ENCODE measurements at regions not wholly inside any gene's neighbourhood (a gene's known extent, or its start where the extent isn't known, plus 50 kb on each side); places are given as distances from the start of the nearest gene placed in this dataset.

- no peak overlapping the region for H3K4me3 ChIP-seq (ENCODE audit: low read length in 2 of 2)
- H3K36me3 ChIP-seq (ENCODE audit: control insufficient read depth in 2 of 2, insufficient read depth in 2 of 2, low read length in 2 of 2) = no peaks in the 10 kb centered on the region
Measured at GRCh38 chr5:164934039-164934438, 1428.6 kb downstream of the MAT2B start.

DNA sequence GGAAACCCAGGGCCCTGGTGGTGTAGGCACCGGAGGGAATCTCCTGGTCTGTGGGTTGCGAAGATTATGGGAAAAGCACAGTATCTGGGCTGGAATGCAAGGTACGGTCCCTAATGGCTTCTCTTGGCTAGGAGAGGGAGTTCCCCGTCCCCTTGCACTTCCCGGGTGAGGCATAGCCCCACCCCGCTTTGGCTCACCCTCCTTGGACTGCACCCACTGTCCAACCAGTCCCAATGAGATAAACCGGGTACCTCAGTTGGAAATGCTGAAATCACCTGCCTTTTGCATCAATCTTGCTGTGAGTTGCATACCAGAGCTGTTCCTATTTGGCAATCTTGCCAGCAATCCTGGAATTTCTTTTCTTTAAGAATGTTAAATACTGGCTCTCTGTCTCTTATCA lies 1429.1 kb downstream of the MAT2B start:
- Histone ChIP-seq H3K9me3 (ENCODE audit: control insufficient read depth in 2 of 2, low read length in 2 of 2) (no peaks in the 10 kb centered on the region), H3K27me3 (ENCODE audit: control insufficient read depth in 2 of 2, insufficient read depth in 2 of 2, low read length in 2 of 2) (no peaks in the 10 kb centered on the region), H3K9ac (ENCODE audit: low read depth in 1 of 2, low read length in 2 of 2) (no peak overlapping the region), H3K4me1 (ENCODE audit: control insufficient read depth in 2 of 2, insufficient read depth in 2 of 2, low read length in 2 of 2) (no peaks in the 10 kb centered on the region), H3K27ac (ENCODE audit: low read depth in 2 of 2, low read length in 2 of 2) (no peak overlapping the region), H3K4me3 (ENCODE audit: low read length in 2 of 2) (no peak overlapping the region), H3K36me3 (ENCODE audit: control insufficient read depth in 2 of 2, insufficient read depth in 2 of 2, low read length in 2 of 2) (no peaks in the 10 kb centered on the region)

More at GRCh38 chr5:164934039-164934438, 1428.6 kb downstream of the MAT2B start:
- H3K27ac ChIP-seq (ENCODE audit: low read depth in 2 of 2, low read length in 2 of 2) = no peak overlapping the region
- H3K9me3 ChIP-seq (ENCODE audit: control insufficient read depth in 2 of 2, low read length in 2 of 2) = no peaks in the 10 kb centered on the region
- H3K9ac ChIP-seq (ENCODE audit: low read depth in 1 of 2, low read length in 2 of 2) = no peak overlapping the region
- H3K27me3 ChIP-seq (ENCODE audit: control insufficient read depth in 2 of 2, insufficient read depth in 2 of 2, low read length in 2 of 2) = no peaks in the 10 kb centered on the region
- H3K4me1 ChIP-seq (ENCODE audit: control insufficient read depth in 2 of 2, insufficient read depth in 2 of 2, low read length in 2 of 2) = no peaks in the 10 kb centered on the region

DNA sequence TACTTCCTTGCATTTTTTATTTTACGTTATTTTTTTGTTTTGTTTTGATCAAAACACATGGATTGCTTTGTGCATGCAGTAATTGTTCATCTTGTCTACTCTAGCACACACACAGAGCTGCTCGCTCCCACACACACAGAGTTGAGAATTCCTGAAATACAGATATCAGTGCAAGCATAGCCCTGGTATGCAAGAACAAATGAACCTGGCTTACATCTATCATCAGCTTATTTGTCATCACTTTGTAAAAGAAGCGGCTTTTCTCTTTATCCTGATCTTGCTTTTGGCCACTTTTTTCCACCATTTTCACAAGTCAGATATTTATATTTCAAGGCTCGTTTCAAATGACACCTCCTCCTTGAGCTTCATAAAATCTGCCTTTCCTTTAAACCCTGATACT lies 1435.7 kb downstream of the MAT2B start:
- no peaks in the 10 kb centered on the region for H3K27me3 ChIP-seq (ENCODE audit: control insufficient read depth in 2 of 2, insufficient read depth in 2 of 2, low read length in 2 of 2)
- no peaks in the 10 kb centered on the region for H3K9me3 ChIP-seq (ENCODE audit: control insufficient read depth in 2 of 2, low read length in 2 of 2)
- H3K27ac ChIP-seq (ENCODE audit: low read depth in 2 of 2, low read length in 2 of 2) = no peak overlapping the region
- H3K4me3 ChIP-seq (ENCODE audit: low read length in 2 of 2) = no peak overlapping the region
- no peaks in the 10 kb centered on the region for H3K36me3 ChIP-seq (ENCODE audit: control insufficient read depth in 2 of 2, insufficient read depth in 2 of 2, low read length in 2 of 2)
- no peak overlapping the region for H3K9ac ChIP-seq (ENCODE audit: low read depth in 1 of 2, low read length in 2 of 2)
- no peaks in the 10 kb centered on the region for H3K4me1 ChIP-seq (ENCODE audit: control insufficient read depth in 2 of 2, insufficient read depth in 2 of 2, low read length in 2 of 2)

DNA sequence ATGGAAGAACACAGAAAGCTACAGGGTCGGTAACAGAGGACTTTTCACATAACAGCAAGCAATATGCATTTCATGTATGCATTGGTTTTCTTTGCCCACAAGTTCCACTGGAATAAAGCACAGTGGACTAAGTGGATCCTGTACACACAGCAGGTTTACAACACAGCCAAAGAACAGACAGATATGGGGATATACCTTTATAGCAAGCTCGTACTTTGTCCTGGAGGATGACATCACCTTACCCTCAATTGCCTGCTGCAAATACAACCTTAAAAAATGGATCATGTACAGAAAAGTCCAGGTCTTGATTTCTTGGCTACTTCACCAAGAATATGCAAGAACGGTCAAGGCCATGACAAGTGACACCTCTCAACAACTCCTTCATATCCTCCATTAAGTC lies 1445.5 kb downstream of the MAT2B start:
- H3K4me3 ChIP-seq (ENCODE audit: low read length in 2 of 2) = no peak overlapping the region
- no peaks in the 10 kb centered on the region for H3K4me1 ChIP-seq (ENCODE audit: control insufficient read depth in 2 of 2, insufficient read depth in 2 of 2, low read length in 2 of 2)
- no peaks in the 10 kb centered on the region for H3K36me3 ChIP-seq (ENCODE audit: control insufficient read depth in 2 of 2, insufficient read depth in 2 of 2, low read length in 2 of 2)
- no peaks in the 10 kb centered on the region for H3K27me3 ChIP-seq (ENCODE audit: control insufficient read depth in 2 of 2, insufficient read depth in 2 of 2, low read length in 2 of 2)
- no peak overlapping the region for H3K9ac ChIP-seq (ENCODE audit: low read depth in 1 of 2, low read length in 2 of 2)
- H3K9me3 ChIP-seq (ENCODE audit: control insufficient read depth in 2 of 2, low read length in 2 of 2) = no peaks in the 10 kb centered on the region
- H3K27ac ChIP-seq (ENCODE audit: low read depth in 2 of 2, low read length in 2 of 2) = no peak overlapping the region

DNA sequence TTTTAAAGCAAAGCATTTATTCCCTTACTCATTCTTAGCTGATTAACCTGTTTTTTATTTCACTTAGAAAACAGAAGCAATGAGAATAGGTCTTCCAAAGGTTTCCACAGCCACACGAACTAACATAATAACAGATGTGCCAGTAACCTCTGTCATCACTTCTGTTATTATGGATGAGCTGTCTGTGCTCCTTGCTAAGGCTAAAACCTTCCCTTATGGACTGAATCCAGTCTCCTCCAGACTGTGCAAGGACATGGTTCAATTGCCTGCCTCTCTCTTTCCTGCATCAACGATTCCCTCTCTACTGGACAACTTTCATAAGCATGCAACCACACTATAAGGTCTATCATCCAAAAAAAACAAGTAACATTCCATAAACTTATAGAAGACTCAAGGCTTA lies 1446.2 kb downstream of the MAT2B start:
- H3K9me3 ChIP-seq (ENCODE audit: control insufficient read depth in 2 of 2, low read length in 2 of 2) = no peaks in the 10 kb centered on the region
- no peaks in the 10 kb centered on the region for H3K36me3 ChIP-seq (ENCODE audit: control insufficient read depth in 2 of 2, insufficient read depth in 2 of 2, low read length in 2 of 2)
- no peaks in the 10 kb centered on the region for H3K27me3 ChIP-seq (ENCODE audit: control insufficient read depth in 2 of 2, insufficient read depth in 2 of 2, low read length in 2 of 2)
- no peaks in the 10 kb centered on the region for H3K4me1 ChIP-seq (ENCODE audit: control insufficient read depth in 2 of 2, insufficient read depth in 2 of 2, low read length in 2 of 2)
- H3K9ac ChIP-seq (ENCODE audit: low read depth in 1 of 2, low read length in 2 of 2) = no peak overlapping the region
- no peak overlapping the region for H3K27ac ChIP-seq (ENCODE audit: low read depth in 2 of 2, low read length in 2 of 2)
- no peak overlapping the region for H3K4me3 ChIP-seq (ENCODE audit: low read length in 2 of 2)

GRCh38 chr5:164958688-164959087 lies 1453.3 kb downstream of the MAT2B start:
- H3K4me3 ChIP-seq (ENCODE audit: low read length in 2 of 2) = no peak overlapping the region
- no peaks in the 10 kb centered on the region for H3K36me3 ChIP-seq (ENCODE audit: control insufficient read depth in 2 of 2, insufficient read depth in 2 of 2, low read length in 2 of 2)
- no peaks in the 10 kb centered on the region for H3K27me3 ChIP-seq (ENCODE audit: control insufficient read depth in 2 of 2, insufficient read depth in 2 of 2, low read length in 2 of 2)
- H3K27ac ChIP-seq (ENCODE audit: low read depth in 2 of 2, low read length in 2 of 2) = no peak overlapping the region
- H3K9ac ChIP-seq (ENCODE audit: low read depth in 1 of 2, low read length in 2 of 2) = no peak overlapping the region
- no peaks in the 10 kb centered on the region for H3K9me3 ChIP-seq (ENCODE audit: control insufficient read depth in 2 of 2, low read length in 2 of 2)
- no peaks in the 10 kb centered on the region for H3K4me1 ChIP-seq (ENCODE audit: control insufficient read depth in 2 of 2, insufficient read depth in 2 of 2, low read length in 2 of 2)

GRCh38 chr5:164959761-164960160 lies 1454.3 kb downstream of the MAT2B start:
- H3K4me3 ChIP-seq (ENCODE audit: low read length in 2 of 2) = no peak overlapping the region
- no peaks in the 10 kb centered on the region for H3K27me3 ChIP-seq (ENCODE audit: control insufficient read depth in 2 of 2, insufficient read depth in 2 of 2, low read length in 2 of 2)
- H3K4me1 ChIP-seq (ENCODE audit: control insufficient read depth in 2 of 2, insufficient read depth in 2 of 2, low read length in 2 of 2) = no peaks in the 10 kb centered on the region
- no peak overlapping the region for H3K27ac ChIP-seq (ENCODE audit: low read depth in 2 of 2, low read length in 2 of 2)
- H3K9ac ChIP-seq (ENCODE audit: low read depth in 1 of 2, low read length in 2 of 2) = no peak overlapping the region
- no peaks in the 10 kb centered on the region for H3K36me3 ChIP-seq (ENCODE audit: control insufficient read depth in 2 of 2, insufficient read depth in 2 of 2, low read length in 2 of 2)
- H3K9me3 ChIP-seq (ENCODE audit: control insufficient read depth in 2 of 2, low read length in 2 of 2) = no peaks in the 10 kb centered on the region

GRCh38 chr5:164962329-164962961 lies 1457.0 kb downstream of the MAT2B start:
- Histone ChIP-seq H3K27me3 (ENCODE audit: control insufficient read depth in 2 of 2, insufficient read depth in 2 of 2, low read length in 2 of 2) (no peaks in the 10 kb centered on the region), H3K4me1 (ENCODE audit: control insufficient read depth in 2 of 2, insufficient read depth in 2 of 2, low read length in 2 of 2) (no peaks in the 10 kb centered on the region), H3K27ac (ENCODE audit: low read depth in 2 of 2, low read length in 2 of 2) (no peak overlapping the region), H3K36me3 (ENCODE audit: control insufficient read depth in 2 of 2, insufficient read depth in 2 of 2, low read length in 2 of 2) (no peaks in the 10 kb centered on the region), H3K9ac (ENCODE audit: low read depth in 1 of 2, low read length in 2 of 2) (no peak overlapping the region), H3K9me3 (ENCODE audit: control insufficient read depth in 2 of 2, low read length in 2 of 2) (no peaks in the 10 kb centered on the region), H3K4me3 (ENCODE audit: low read length in 2 of 2) (no peak overlapping the region)

GRCh38 chr5:164966611-164967010 lies 1461.2 kb downstream of the MAT2B start:
- Histone ChIP-seq H3K36me3 (ENCODE audit: control insufficient read depth in 2 of 2, insufficient read depth in 2 of 2, low read length in 2 of 2) (no peaks in the 10 kb centered on the region), H3K4me1 (ENCODE audit: control insufficient read depth in 2 of 2, insufficient read depth in 2 of 2, low read length in 2 of 2) (no peaks in the 10 kb centered on the region), H3K27me3 (ENCODE audit: control insufficient read depth in 2 of 2, insufficient read depth in 2 of 2, low read length in 2 of 2) (no peaks in the 10 kb centered on the region), H3K4me3 (ENCODE audit: low read length in 2 of 2) (no peak overlapping the region), H3K9ac (ENCODE audit: low read depth in 1 of 2, low read length in 2 of 2) (no peak overlapping the region), H3K9me3 (ENCODE audit: control insufficient read depth in 2 of 2, low read length in 2 of 2) (no peaks in the 10 kb centered on the region), H3K27ac (ENCODE audit: low read depth in 2 of 2, low read length in 2 of 2) (no peak overlapping the region)

GRCh38 chr5:164967354-164967753 lies 1461.9 kb downstream of the MAT2B start:
- no peaks in the 10 kb centered on the region for H3K4me1 ChIP-seq (ENCODE audit: control insufficient read depth in 2 of 2, insufficient read depth in 2 of 2, low read length in 2 of 2)
- no peaks in the 10 kb centered on the region for H3K27me3 ChIP-seq (ENCODE audit: control insufficient read depth in 2 of 2, insufficient read depth in 2 of 2, low read length in 2 of 2)
- H3K4me3 ChIP-seq (ENCODE audit: low read length in 2 of 2) = no peak overlapping the region
- H3K9ac ChIP-seq (ENCODE audit: low read depth in 1 of 2, low read length in 2 of 2) = no peak overlapping the region
- no peaks in the 10 kb centered on the region for H3K9me3 ChIP-seq (ENCODE audit: control insufficient read depth in 2 of 2, low read length in 2 of 2)
- no peaks in the 10 kb centered on the region for H3K36me3 ChIP-seq (ENCODE audit: control insufficient read depth in 2 of 2, insufficient read depth in 2 of 2, low read length in 2 of 2)
- H3K27ac ChIP-seq (ENCODE audit: low read depth in 2 of 2, low read length in 2 of 2) = no peak overlapping the region

GRCh38 chr5:164972973-164973372 lies 1467.6 kb downstream of the MAT2B start:
- Histone ChIP-seq H3K9ac (ENCODE audit: low read depth in 1 of 2, low read length in 2 of 2) (no peak overlapping the region), H3K27me3 (ENCODE audit: control insufficient read depth in 2 of 2, insufficient read depth in 2 of 2, low read length in 2 of 2) (no peaks in the 10 kb centered on the region), H3K9me3 (ENCODE audit: control insufficient read depth in 2 of 2, low read length in 2 of 2) (no peaks in the 10 kb centered on the region), H3K27ac (ENCODE audit: low read depth in 2 of 2, low read length in 2 of 2) (no peak overlapping the region), H3K4me3 (ENCODE audit: low read length in 2 of 2) (no peak overlapping the region), H3K4me1 (ENCODE audit: control insufficient read depth in 2 of 2, insufficient read depth in 2 of 2, low read length in 2 of 2) (no peaks in the 10 kb centered on the region), H3K36me3 (ENCODE audit: control insufficient read depth in 2 of 2, insufficient read depth in 2 of 2, low read length in 2 of 2) (no peaks in the 10 kb centered on the region)

Data from mucosa of rectum (tissue), 2 donors.